ENCODE measurements at regions not wholly inside any gene's neighbourhood (a gene's known extent, or its start where the extent isn't known, plus 50 kb on each side); places are given as distances from the start of the nearest gene placed in this dataset.

DNA sequence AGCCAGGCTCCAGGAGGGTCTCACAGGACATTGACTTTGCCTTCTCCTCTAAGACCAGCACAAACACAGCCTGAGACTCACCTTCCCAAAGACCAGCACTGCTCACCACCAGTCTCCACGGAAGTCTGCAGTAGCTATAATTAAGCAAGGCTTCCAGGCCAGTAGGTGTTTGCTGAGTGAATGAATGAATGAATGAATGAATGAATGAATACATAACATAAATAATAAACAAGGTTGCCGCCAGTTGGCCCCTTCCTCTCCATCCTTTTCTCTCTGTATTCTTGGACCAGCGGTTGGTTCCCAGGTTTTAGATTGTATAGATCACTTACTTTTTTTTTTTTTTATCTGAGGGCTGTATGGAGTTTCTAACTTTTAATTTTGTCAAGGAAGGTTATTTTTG lies 222.4 kb upstream of the ID2 start:
- no peaks in the 10 kb centered on the region for H3K9me3 Mint-ChIP-seq
- H3K27me3 Mint-ChIP-seq: peaks cover 40% of the 10 kb centered on the region
- H3K4me3 Mint-ChIP-seq: no peak overlapping the region
- H3K27ac Mint-ChIP-seq: no peak overlapping the region
- H3K4me1 Mint-ChIP-seq (ENCODE audit: low read depth): peaks cover 46% of the 10 kb centered on the region
- H3K36me3 Mint-ChIP-seq (ENCODE audit: low read depth): no peaks in the 10 kb centered on the region

DNA sequence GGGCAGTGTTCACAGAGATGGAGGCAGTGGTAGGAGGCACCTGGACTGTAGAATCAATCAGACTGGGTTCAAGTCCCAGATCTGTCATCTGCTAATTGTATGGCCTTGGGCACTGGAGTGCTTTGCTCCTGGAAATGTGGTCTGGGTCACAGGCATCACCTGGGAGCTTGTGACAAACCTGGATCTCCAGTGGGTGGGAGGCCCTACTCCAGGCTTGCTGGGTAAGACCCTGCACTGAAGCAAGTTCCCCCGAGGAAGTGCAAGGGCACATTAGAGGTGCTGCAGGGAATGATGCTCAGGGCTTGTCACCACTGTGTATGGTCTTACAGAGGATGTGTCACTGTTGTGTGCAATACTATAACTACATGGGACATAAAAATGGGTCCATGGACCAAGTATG lies 220.5 kb upstream of the ID2 start:
- Mint-ChIP-seq H3K4me1 (ENCODE audit: low read depth) (peaks cover 27% of the 10 kb centered on the region), H3K27ac (no peak overlapping the region)

DNA sequence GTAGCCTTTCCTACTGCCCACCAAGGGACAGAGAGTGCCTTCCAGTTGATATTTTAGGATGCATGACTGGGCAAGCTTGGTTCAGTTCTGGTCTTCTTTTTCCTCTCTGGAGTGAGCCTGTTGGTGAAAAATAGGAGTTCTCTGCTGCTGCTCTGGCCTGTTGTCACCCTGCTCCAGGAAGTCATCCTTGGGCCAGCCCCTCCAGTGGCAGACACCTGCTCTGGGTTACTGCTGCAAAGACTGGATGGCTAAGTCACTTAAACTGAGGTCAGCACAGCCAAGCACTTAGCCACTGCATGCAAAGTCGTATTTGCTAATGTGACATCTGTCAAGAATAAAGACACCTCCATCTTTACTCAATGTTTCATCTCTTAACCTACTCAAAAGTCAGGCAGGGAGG lies 219.6 kb upstream of the ID2 start:
- H3K4me3 Mint-ChIP-seq: no peak overlapping the region

More for the DNA sequence above, 220.5 kb upstream of the ID2 start:
- Mint-ChIP-seq H3K4me3 (no peak overlapping the region), H3K36me3 (ENCODE audit: low read depth) (no peaks in the 10 kb centered on the region), H3K9me3 (no peaks in the 10 kb centered on the region), H3K27me3 (peaks cover 31% of the 10 kb centered on the region)

GRCh38 chr2:8462899-8463648 lies 218.8 kb upstream of the ID2 start:
- Mint-ChIP-seq H3K27ac (peak overlapping the region; percentile 14), H3K36me3 (ENCODE audit: low read depth) (no peaks in the 10 kb centered on the region), H3K4me3 (no peak overlapping the region), H3K4me1 (ENCODE audit: low read depth) (peaks cover 22% of the 10 kb centered on the region), H3K27me3 (peaks cover 28% of the 10 kb centered on the region), H3K9me3 (no peaks in the 10 kb centered on the region)

More for the DNA sequence above, 219.6 kb upstream of the ID2 start:
- Mint-ChIP-seq H3K36me3 (ENCODE audit: low read depth) (no peaks in the 10 kb centered on the region), H3K4me1 (ENCODE audit: low read depth) (peaks cover 24% of the 10 kb centered on the region), H3K9me3 (no peaks in the 10 kb centered on the region), H3K27me3 (peaks cover 31% of the 10 kb centered on the region), H3K27ac (peak overlapping the region; percentile 18)

DNA sequence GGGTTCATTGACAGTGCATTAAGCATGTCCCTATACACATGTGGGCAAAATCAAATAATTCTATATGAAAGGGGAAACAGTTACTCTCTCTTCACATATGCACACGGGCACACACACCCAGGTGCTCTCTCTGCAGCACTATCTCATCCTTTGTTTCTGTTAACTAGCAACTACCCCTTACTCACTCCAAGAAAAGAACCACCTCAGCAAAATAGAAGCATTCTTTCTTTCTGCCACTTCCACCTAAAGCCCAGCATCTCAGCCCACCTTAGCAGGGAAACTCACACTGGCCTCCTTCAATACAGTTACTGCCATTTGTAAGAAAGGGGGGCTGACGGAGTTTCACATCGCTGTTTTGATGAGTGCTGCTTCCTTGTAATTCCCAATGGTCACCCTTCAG lies 216.3 kb upstream of the ID2 start:
- Mint-ChIP-seq H3K9me3 (no peaks in the 10 kb centered on the region), H3K27ac (no peak overlapping the region), H3K36me3 (ENCODE audit: low read depth) (no peaks in the 10 kb centered on the region)

GRCh38 chr2:8469709-8470493 lies 212.0 kb upstream of the ID2 start:
- Mint-ChIP-seq H3K27me3 (no peaks in the 10 kb centered on the region), H3K36me3 (ENCODE audit: low read depth) (peaks cover 8% of the 10 kb centered on the region), H3K9me3 (no peaks in the 10 kb centered on the region), H3K4me3 (no peak overlapping the region), H3K27ac (peak overlapping the region; percentile 78), H3K4me1 (ENCODE audit: low read depth) (peaks cover 65% of the 10 kb centered on the region)

More for the DNA sequence above, 216.3 kb upstream of the ID2 start:
- Mint-ChIP-seq H3K27me3 (peaks cover 7% of the 10 kb centered on the region), H3K4me3 (no peak overlapping the region), H3K4me1 (ENCODE audit: low read depth) (peaks cover 27% of the 10 kb centered on the region)

- H3K27me3 Mint-ChIP-seq: no peaks in the 10 kb centered on the region
- H3K4me1 Mint-ChIP-seq (ENCODE audit: low read depth): peaks cover 89% of the 10 kb centered on the region
- peak overlapping the region; percentile 3 for H3K4me3 Mint-ChIP-seq
- peak overlapping the region; percentile 54 for H3K27ac Mint-ChIP-seq
- H3K36me3 Mint-ChIP-seq (ENCODE audit: low read depth): peaks cover 12% of the 10 kb centered on the region
- H3K9me3 Mint-ChIP-seq: no peaks in the 10 kb centered on the region
Observed at GRCh38 chr2:8472545-8473323, 209.1 kb upstream of the ID2 start.

- peaks cover 96% of the 10 kb centered on the region for H3K4me1 Mint-ChIP-seq (ENCODE audit: low read depth)
- H3K27me3 Mint-ChIP-seq: no peaks in the 10 kb centered on the region
- H3K27ac Mint-ChIP-seq: peak overlapping the region; percentile 96
- H3K36me3 Mint-ChIP-seq (ENCODE audit: low read depth): peaks cover 12% of the 10 kb centered on the region
- peak overlapping the region; percentile 54 for H3K4me3 Mint-ChIP-seq
- no peaks in the 10 kb centered on the region for H3K9me3 Mint-ChIP-seq
Observed at GRCh38 chr2:8475349-8476031, 206.4 kb upstream of the ID2 start.

DNA sequence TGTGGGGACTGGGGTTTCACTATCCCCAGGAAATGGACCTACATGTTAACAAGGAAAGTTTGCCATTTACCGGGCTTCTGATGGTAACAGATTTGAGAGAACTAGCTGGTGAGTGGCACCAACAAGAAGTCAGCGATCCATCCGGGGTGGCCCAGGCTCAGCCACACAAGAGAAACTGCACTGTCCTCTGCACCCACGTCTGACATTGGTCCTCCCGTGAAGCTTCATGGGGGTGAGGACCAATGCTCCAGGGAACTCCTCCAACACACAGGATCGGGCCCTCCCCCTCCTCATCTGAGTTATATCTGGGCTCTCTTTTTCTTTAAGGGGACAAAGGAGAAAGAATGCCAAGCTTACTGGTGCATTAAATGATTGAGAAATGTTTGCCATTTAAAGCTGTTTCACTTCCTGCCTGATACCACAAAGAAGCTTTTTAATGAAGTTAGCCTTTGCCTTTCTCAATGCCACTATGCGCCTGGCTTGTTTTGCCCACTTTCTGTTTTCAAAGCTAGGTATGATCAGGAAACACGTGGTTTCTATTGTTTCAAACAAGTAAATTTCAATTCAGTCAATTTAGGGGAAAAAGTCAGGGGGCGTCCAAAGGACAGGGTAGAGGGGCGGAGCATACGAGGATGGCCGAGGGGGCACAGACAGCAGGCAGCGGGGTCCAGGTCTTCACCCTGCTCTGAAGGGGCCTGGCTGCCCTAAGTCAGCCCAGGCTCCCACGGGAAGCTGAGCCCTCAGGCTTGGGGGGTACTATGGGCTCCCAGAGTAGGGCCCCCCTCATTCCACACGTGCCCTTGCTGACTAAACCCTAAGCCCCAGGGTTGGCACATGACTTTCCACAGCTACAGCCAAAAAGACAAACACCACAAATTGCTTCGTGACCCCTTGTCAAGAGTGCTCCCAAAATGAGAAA lies 204.0 kb upstream of the ID2 start:
- H3K4me1 Mint-ChIP-seq (ENCODE audit: low read depth): peaks cover 96% of the 10 kb centered on the region
- H3K27ac Mint-ChIP-seq: peak overlapping the region; percentile 94
- H3K27me3 Mint-ChIP-seq: no peaks in the 10 kb centered on the region
- peaks cover 1% of the 10 kb centered on the region for H3K9me3 Mint-ChIP-seq
- H3K4me3 Mint-ChIP-seq: peak overlapping the region; percentile 32
- H3K36me3 Mint-ChIP-seq (ENCODE audit: low read depth): peaks cover 6% of the 10 kb centered on the region

DNA sequence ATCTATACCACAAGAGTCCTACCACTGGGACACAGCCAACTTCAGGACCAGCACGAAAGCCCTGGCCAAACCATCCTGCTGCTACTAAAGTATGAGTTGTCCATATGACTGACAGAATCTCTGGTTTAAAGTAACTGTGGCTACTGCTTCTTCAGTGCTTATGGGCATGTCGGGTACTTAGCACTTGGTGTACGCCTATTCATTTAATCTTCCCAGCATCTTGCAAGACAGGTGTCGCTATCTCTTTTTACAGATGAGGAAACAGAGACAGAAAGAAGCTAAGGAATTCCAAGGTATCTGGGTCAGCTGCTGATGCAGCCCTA lies 203.4 kb upstream of the ID2 start:
- Mint-ChIP-seq H3K27ac (peak overlapping the region; percentile 94), H3K36me3 (ENCODE audit: low read depth) (peaks cover 11% of the 10 kb centered on the region), H3K4me1 (ENCODE audit: low read depth) (peaks cover 98% of the 10 kb centered on the region), H3K9me3 (peaks cover 4% of the 10 kb centered on the region), H3K27me3 (no peaks in the 10 kb centered on the region), H3K4me3 (no peak overlapping the region)

DNA sequence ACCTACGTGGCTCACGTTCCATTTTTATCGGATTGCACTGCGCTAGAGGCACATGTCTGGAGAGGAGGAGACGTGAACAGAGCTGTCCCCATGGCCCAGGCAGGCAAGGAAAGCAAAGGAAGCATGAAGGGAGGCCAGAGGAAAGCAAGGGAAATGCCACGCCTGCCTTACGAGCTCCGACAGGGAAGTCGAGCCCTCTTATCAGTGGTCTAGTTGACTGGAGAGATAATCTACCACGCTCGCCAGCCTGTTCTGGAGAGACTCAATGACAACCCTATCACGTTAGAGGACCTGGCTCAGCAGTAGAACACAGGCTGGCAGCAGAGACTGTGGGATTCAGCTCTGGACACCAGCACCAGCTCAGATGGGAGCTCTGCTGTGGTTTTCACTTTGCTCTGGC lies 202.6 kb upstream of the ID2 start:
- Mint-ChIP-seq H3K4me1 (ENCODE audit: low read depth) (peaks cover 94% of the 10 kb centered on the region), H3K27me3 (no peaks in the 10 kb centered on the region), H3K4me3 (no peak overlapping the region)

DNA sequence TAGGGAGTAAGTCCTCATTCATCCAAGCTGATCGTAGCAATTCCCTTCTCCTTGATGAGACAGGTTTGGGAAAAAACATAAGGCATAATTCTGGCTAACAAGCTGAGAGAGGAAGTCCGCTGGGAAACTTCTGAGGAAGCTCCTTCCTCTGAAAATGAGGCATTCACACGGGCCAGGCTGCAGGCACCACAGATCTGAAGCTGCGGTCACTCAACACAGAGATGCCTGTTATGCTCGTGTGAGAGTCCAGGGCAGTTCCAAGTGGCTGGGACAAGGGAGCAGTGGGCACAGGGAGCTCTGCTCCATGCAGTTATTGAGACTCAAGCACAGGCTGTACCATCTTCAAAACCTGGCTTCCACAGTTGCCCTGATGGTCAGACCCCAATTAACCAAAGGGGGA lies 200.9 kb upstream of the ID2 start:
- Mint-ChIP-seq H3K27ac (peak overlapping the region; percentile 89), H3K4me3 (no peak overlapping the region), H3K9me3 (peaks cover 4% of the 10 kb centered on the region), H3K4me1 (ENCODE audit: low read depth) (peaks cover 94% of the 10 kb centered on the region), H3K27me3 (no peaks in the 10 kb centered on the region), H3K36me3 (ENCODE audit: low read depth) (peaks cover 11% of the 10 kb centered on the region)

More for the DNA sequence above, 202.6 kb upstream of the ID2 start:
- H3K9me3 Mint-ChIP-seq: peaks cover 4% of the 10 kb centered on the region
- H3K27ac Mint-ChIP-seq: no peak overlapping the region
- peaks cover 11% of the 10 kb centered on the region for H3K36me3 Mint-ChIP-seq (ENCODE audit: low read depth)

GRCh38 chr2:8481463-8482009 lies 200.3 kb upstream of the ID2 start:
- Mint-ChIP-seq H3K4me1 (ENCODE audit: low read depth) (peaks cover 94% of the 10 kb centered on the region), H3K27ac (peak overlapping the region; percentile 89), H3K27me3 (no peaks in the 10 kb centered on the region), H3K9me3 (peaks cover 4% of the 10 kb centered on the region), H3K4me3 (peak overlapping the region; percentile 52), H3K36me3 (ENCODE audit: low read depth) (peaks cover 7% of the 10 kb centered on the region)
